GM19452 (cell line): ENCODE measurements at regions not wholly inside any gene's neighbourhood (a gene's known extent, or its start where the extent isn't known, plus 50 kb on each side); places are given as distances from the start of the nearest gene placed in this dataset.
"Not testable (repeated sequence)": the region's sequence is repeated elsewhere in the genome, so short reads cannot be mapped to it uniquely, and the experiment has no call there.

Experiments used
- ATAC-seq: cut with Tn5 transposase; IDR thresholded peaks from one replicate; pipeline ENCODE4 v1.9.1; 2021; ENCODE audit not compliant: unreplicated experiment

GRCh38 chr5:118095115-118095514 lies 893.2 kb downstream of the DTWD2 start:
- no peak for ATAC-seq

DNA sequence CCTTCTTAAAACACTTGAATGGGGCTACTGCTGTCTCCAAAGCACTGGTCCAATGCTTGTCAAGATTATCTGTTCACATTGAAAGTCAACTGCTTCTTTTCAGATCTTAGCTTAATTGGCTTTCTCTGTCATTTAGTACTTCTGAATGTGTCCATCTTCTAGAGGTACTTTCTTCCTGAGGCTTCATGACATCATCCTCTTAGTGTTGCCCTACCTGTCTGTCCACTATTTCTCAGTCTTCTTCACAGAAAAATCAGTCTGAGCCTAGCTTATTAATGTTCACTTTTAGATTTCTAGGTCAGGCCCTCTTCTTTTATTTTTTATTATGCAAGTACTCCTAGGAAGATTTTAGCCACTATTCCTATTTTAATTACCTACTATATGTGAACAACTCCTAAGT lies 899.9 kb downstream of the DTWD2 start:
- ATAC-seq: no peak

GRCh38 chr5:118076490-118076889 lies 911.9 kb downstream of the DTWD2 start:
- ATAC-seq: no peak

DNA sequence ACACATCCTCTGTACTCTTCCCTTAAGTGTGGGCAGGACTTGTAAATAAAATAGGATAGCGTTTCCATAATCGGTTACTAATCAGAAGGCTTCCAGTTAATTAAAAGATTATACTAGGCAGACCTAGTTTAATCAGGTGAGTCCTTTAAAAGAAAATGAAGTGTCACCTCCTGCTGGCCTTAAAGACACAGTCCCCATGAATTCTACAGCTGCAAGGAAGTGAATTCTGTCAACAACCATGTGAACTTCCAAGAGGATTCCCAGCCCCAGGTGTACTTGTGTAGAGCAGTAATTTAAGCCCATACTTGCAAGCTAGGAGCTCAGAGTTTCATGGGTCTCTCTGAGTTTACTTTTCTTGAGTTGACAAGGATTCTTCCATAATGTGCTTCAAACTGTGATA lies 918.3 kb downstream of the DTWD2 start:
- ATAC-seq: no peak

DNA sequence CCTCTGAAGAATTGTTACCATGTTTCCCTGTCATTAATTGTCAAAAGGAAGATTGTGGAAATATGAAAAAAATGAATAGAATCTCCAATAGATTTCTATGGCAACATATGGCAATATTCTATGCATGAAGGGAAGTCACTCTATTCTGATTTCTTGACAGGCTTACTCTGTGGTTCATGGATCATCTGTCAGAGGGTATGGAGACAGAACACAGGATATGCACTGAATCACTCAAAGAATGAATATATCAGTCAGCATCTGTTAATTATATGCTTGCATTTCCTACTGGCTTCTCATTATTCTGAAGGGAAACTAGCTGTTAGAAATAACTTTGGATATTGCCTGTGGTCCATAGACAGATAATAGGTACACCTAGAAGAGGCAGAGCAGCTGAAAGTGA lies 918.9 kb downstream of the DTWD2 start:
- no peak for ATAC-seq

- no peak for ATAC-seq
Observed at GRCh38 chr5:118068886-118069285, 919.5 kb downstream of the DTWD2 start.

- not testable (repeated sequence) for ATAC-seq
Observed at GRCh38 chr5:118063836-118064235, 924.5 kb downstream of the DTWD2 start.

DNA sequence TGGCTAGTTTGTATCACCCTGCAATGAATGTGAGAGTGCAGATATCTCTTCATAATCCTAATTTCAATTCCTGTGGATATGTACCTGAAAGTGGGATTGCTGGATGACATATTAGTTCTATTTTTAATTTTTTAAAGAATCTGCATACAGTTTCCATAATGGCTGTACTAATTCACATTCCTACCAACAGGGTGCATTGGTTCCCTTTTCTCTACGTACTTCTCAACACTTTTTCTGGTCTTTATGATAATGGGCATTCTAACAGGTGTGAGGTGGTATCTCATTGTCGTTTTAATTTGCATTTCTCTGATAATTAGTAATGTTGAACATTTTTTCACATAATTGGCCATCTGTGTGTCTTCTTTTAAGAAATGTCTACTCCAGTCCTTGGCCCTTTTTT lies 927.5 kb downstream of the DTWD2 start:
- no peak for ATAC-seq

- no peak for ATAC-seq
Observed at GRCh38 chr5:118052503-118052902, 935.8 kb downstream of the DTWD2 start.

DNA sequence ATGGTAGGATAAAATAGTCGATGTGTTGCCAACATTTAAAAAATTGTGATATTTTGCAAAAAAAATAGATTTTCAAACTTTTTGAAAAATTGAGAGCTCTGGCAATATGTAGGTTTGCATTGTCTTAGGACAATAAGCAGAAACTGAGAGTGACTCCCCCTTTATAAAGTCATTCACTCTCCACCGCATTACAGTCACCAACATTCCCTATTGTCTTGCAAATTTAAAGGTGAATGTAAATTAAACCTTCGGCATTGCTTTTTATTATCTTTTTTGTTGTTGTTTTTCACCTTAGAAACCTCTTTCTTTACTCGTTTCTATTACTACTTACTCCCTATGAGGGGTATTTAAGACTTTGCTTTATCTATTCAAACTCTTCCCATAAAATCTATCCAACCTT lies 944.2 kb downstream of the DTWD2 start:
- no peak for ATAC-seq

DNA sequence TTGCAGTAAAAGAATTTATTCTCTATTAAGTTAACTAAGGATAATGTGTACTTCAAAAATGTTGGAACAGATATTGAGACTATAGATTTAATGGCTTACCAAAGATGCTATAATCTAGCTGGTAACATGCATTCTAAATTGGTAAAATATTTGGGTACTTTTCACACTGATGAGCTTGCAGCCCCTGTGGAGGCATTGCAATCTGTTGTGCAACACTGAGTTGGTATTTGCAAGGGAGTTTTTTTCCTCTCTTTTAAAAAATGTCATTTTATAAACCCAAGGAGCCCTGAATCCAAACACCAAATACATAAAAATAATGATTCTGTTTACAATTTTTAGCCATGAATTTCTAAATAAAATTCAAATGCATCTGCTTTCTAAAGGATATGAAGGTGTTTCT lies 944.8 kb downstream of the DTWD2 start:
- no peak for ATAC-seq

- no peak for ATAC-seq
Observed at GRCh38 chr5:118042076-118042475, 946.3 kb downstream of the DTWD2 start.

- no peak for ATAC-seq
Observed at GRCh38 chr5:118040496-118040895, 947.9 kb downstream of the DTWD2 start.

GRCh38 chr5:118033686-118034338 lies 954.5 kb downstream of the DTWD2 start:
- ATAC-seq: no peak

- no peak for ATAC-seq
Observed at GRCh38 chr5:118029807-118030206, 958.5 kb downstream of the DTWD2 start.

DNA sequence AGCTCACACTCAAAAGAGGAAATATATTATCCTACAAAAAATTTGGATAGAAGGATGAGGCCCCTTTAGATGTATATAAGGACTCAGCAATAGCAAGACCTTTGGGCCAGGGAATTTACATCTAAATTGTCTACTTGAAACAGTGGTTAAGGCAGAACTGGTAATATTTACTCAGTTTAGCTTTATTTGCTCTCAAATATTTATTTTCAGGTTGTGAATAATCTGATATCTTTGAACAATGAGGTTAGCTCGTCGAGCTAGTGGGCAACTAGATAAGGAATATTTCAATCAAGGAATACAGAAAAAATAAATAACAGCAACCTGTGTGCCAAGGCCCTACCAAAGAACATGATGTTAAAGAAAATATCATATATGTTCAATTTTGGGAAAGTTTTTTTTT lies 966.3 kb downstream of the DTWD2 start:
- no peak for ATAC-seq

DNA sequence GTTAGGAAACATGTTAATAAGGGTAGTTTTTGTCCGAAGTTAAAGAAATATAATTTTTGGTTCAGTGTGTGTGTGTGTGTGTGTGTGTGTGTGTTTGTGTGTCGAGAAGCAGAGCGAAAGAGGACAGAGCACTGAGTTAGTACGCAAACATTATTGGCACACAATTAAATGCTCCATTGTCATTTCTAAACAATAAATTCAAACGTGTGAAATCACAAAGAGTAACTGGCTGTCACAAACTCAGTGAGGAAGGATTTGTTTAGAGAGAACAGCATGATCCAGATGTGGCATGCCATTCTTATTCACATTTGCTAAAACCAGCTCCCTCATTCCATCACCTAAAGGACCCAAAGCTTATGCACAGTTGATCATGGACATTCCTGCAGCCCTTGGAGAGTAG lies 970.8 kb downstream of the DTWD2 start:
- ATAC-seq: no peak

- no peak for ATAC-seq
Observed at GRCh38 chr5:118016396-118016795, 972.0 kb downstream of the DTWD2 start.

DNA sequence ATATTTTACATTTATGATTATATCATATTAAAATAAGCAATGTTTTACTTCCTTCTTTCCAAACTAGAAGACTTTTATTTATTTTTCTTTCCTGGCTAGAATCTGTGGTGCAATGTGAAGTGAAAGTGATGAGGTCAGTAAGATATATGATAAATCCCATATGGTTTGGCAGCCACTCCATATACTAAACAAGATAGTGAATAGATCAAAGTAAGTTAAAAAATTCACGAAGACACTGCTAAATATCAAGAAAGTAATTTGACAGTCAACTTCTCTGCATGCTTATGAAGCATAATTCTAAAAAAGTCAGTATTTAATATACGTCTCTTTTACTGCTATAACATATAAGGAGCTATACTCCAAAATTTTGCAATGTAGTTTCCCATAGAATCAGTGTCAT lies 972.8 kb downstream of the DTWD2 start:
- ATAC-seq: no peak

DNA sequence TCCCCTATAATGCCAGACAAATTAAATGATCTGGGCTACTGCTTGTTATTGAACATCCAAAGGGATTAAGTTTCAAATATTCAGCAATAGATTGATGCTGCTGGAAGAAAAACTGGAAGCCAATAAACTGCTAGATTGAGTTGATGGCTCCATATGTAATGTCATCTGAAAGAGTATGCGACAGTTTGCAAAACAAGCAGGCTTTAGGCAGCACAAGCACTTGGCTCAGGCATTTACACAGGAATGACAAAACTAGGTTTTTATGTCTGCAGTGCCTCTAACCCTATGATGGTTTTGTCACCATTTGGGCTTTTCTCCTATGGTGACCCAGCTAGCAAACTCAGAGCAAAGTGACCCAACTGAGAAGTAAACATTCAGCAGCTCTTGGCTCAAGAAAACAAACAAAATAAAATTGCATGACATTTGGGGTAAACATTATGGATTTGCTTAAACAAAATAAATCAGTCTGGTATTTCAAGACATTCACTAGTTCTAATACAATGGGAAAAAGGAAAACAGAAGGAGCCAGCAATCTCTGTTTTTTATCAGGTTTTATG lies 978.5 kb downstream of the DTWD2 start:
- no peak for ATAC-seq

DNA sequence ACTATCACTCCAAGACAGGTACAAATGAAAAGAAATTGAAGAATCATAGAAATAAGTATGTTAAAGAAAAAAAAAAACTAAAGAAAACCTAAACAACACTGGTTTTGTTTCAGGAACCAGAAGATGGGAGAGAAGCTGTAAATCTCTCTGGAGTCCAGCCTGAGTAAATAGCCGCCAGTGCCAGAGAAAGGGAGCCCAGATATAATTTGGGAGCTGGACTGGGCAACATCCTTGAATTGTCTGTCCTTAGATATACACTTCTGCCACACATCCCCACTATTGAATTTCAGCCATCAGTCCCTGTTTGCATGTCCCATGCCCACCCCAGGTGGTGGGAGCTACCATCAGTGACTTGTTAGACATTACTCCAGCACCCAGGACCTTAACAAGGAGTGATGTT lies 979.6 kb downstream of the DTWD2 start:
- ATAC-seq: no peak

- no peak for ATAC-seq
Observed at GRCh38 chr5:118007262-118007661, 981.1 kb downstream of the DTWD2 start.

- ATAC-seq: no peak
Observed at GRCh38 chr5:118006219-118006618, 982.1 kb downstream of the DTWD2 start.
